Kidney (tissue), 13 donors: ENCODE measurements at regions not wholly inside any gene's neighbourhood (a gene's known extent, or its start where the extent isn't known, plus 50 kb on each side); places are given as distances from the start of the nearest gene placed in this dataset.

Experiments used
- DNase-seq, 5 donors: peaks; one replicate each; pipeline ENCODE4 v3.0.0-alpha.2; 2013 to 2020
- FAIRE-seq: peaks from 2 replicates; lab custom pipeline; 2012; peaks lifted over from hg19 to GRCh38; lab: Jason Lieb, UNC
- H3K27ac ChIP-seq, 2 donors: one replicate each; pipeline ENCODE4 v1.7.0; 2013; ENCODE audit warnings: low read depth in 2 of 2, low read length in 2 of 2, inconsistent platforms in 1 of 2
- H3K27me3 ChIP-seq: one replicate; pipeline ENCODE4 v1.7.1; 2013; ENCODE audit warnings: low read length, inconsistent platforms; ENCODE audit not compliant: control insufficient read depth, insufficient read depth
- H3K36me3 ChIP-seq, 3 donors: one replicate each; pipeline versions ENCODE4 v1.7.0 to v1.7.1; 2013; ENCODE audit warnings: low read length in 3 of 3, control low read depth in 1 of 3, inconsistent platforms in 1 of 3; ENCODE audit not compliant: insufficient read depth in 3 of 3, control insufficient read depth in 2 of 3
- H3K4me1 ChIP-seq, 3 donors: one replicate each; pipeline versions ENCODE4 v1.7.0 to v1.7.1; 2013; ENCODE audit warnings: low read length in 3 of 3, inconsistent platforms in 1 of 3, low read depth in 1 of 3; ENCODE audit not compliant: control insufficient read depth in 2 of 3, insufficient read depth in 2 of 3
- H3K4me3 ChIP-seq, 3 donors: one replicate each; pipeline versions ENCODE4 v1.7.0 to v1.8.1; 2013; ENCODE audit warnings: low read length in 3 of 3, control low read depth in 1 of 3, inconsistent platforms in 1 of 3
- H3K9ac ChIP-seq, 3 donors: one replicate each; pipeline versions ENCODE4 v1.7.0 to v1.7.1; 2013; ENCODE audit warnings: low read length in 3 of 3, control low read depth in 1 of 3, inconsistent platforms in 1 of 3
- H3K9me3 ChIP-seq, 3 donors: one replicate each; pipeline versions ENCODE4 v1.7.0 to v1.7.1; 2013; ENCODE audit warnings: low read length in 3 of 3, control low read depth in 1 of 3, inconsistent platforms in 1 of 3; ENCODE audit not compliant: control insufficient read depth in 2 of 3, insufficient read depth in 1 of 3
- intact Hi-C: fragments of 100-400 bp; cut with DNase I; formaldehyde crosslinking; loops from one replicate; pipeline ENCODE4 v1.11.1; 2022
- TF ChIP-seq, protein P1 (sequence below): IDR thresholded peaks from 3 replicates; pipeline ENCODE4 v1.5.1; 2012; ENCODE audit warnings: mild to moderate bottlenecking, moderate library complexity, borderline replicate concordance; ENCODE audit not compliant: insufficient read depth; ENCODE audit errors: extremely low read depth
- donor health status: control.
- donor health status: control.
- donor health status: control.
- donor health status: control.
- donor health status: control.
- donor health status: DM: yes; HTN: yes; CAD: no.
- donor health status: Normal renal cell carcinoma (clear cell type).

- Histone ChIP-seq H3K27ac (no peak overlapping the region), H3K9ac (no peak overlapping the region), H3K27me3 (no peaks in the 10 kb centered on the region), H3K36me3 (no peaks in the 10 kb centered on the region), H3K9me3 (no peaks in the 10 kb centered on the region), H3K4me1 (no peaks in the 10 kb centered on the region), H3K4me3 (no peak overlapping the region)
- no peak for FAIRE-seq
- intact Hi-C loops, result no loop called here
- no peak for DNase-seq
- TF ChIP-seq, protein P1, sequence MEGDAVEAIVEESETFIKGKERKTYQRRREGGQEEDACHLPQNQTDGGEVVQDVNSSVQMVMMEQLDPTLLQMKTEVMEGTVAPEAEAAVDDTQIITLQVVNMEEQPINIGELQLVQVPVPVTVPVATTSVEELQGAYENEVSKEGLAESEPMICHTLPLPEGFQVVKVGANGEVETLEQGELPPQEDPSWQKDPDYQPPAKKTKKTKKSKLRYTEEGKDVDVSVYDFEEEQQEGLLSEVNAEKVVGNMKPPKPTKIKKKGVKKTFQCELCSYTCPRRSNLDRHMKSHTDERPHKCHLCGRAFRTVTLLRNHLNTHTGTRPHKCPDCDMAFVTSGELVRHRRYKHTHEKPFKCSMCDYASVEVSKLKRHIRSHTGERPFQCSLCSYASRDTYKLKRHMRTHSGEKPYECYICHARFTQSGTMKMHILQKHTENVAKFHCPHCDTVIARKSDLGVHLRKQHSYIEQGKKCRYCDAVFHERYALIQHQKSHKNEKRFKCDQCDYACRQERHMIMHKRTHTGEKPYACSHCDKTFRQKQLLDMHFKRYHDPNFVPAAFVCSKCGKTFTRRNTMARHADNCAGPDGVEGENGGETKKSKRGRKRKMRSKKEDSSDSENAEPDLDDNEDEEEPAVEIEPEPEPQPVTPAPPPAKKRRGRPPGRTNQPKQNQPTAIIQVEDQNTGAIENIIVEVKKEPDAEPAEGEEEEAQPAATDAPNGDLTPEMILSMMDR, result no peak
Measured at GRCh38 chr11:91350931-91351330, 873.7 kb upstream of the FAT3 start.

DNA sequence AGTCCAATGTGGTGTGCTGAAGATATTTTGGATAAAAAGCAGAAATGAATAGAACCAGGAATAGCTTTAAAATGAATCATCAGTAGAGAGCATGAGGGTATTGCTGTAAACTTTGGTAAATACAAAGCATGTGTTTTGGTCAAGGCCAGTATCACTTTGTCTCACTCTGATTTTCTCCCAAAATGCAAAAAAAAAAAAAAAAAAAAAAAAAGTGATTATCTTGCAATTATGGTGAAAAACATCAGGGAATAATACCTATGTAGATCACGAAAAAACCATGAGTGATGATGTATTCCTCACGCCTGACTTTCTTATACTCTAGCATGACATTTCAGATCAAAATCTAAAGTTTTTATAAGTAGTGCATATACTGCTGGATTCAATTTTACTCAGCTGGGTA is 897.9 kb upstream of the FAT3 start:
- FAIRE-seq, result no peak
- intact Hi-C loops, result no loop called here
- no peaks in the 10 kb centered on the region for H3K36me3 ChIP-seq
- H3K27me3 ChIP-seq, result no peaks in the 10 kb centered on the region
- no peaks in the 10 kb centered on the region for H3K4me1 ChIP-seq
- H3K4me3 ChIP-seq, result no peak overlapping the region
- H3K9ac ChIP-seq, result no peak overlapping the region
- TF ChIP-seq, protein P1, result no peak
- H3K9me3 ChIP-seq, result no peaks in the 10 kb centered on the region
- no peak overlapping the region for H3K27ac ChIP-seq
- no peak for DNase-seq

GRCh38 chr11:91326280-91326679 is 898.3 kb upstream of the FAT3 start:
- Histone ChIP-seq H3K4me1 (no peaks in the 10 kb centered on the region), H3K9me3 (no peaks in the 10 kb centered on the region), H3K9ac (no peak overlapping the region), H3K27ac (no peak overlapping the region), H3K4me3 (no peak overlapping the region), H3K36me3 (no peaks in the 10 kb centered on the region), H3K27me3 (no peaks in the 10 kb centered on the region)
- intact Hi-C loops, result no loop called here
- DNase-seq (no peak), FAIRE-seq (no peak)
- TF ChIP-seq, protein P1, result no peak

GRCh38 chr11:91314521-91314920 is 910.1 kb upstream of the FAT3 start:
- TF ChIP-seq, protein P1, result no peak

More at GRCh38 chr11:91314521-91314920, 910.1 kb upstream of the FAT3 start:
- no peaks in the 10 kb centered on the region for H3K9me3 ChIP-seq
- FAIRE-seq (no peak), DNase-seq (no peak)
- no peaks in the 10 kb centered on the region for H3K4me1 ChIP-seq
- intact Hi-C loops, result no loop called here
- H3K4me3 ChIP-seq, result no peak overlapping the region
- no peak overlapping the region for H3K27ac ChIP-seq
- H3K9ac ChIP-seq, result no peak overlapping the region
- H3K27me3 ChIP-seq, result no peaks in the 10 kb centered on the region
- H3K36me3 ChIP-seq, result no peaks in the 10 kb centered on the region
